ENCODE measurements at regions not wholly inside any gene's neighbourhood (a gene's known extent, or its start where the extent isn't known, plus 50 kb on each side); places are given as distances from the start of the nearest gene placed in this dataset.

GRCh38 chr1:34406833-34407539 lies 230.3 kb downstream of the C1orf94 start:
- TF ChIP-seq CTCF (IDR thresholded peaks at IDR 0.05; ENCODE audit: extremely low read depth in 1 of 2, insufficient read depth in 1 of 2, low read depth in 1 of 2, low read length in 2 of 2) (no peak), EZH2 (IDR thresholded peaks at IDR 0.05; ENCODE audit: borderline replicate concordance, low read depth, low read length, severe bottlenecking) (no peak), FOS (IDR thresholded peaks at IDR 0.05; ENCODE audit: borderline replicate concordance, insufficient read depth, low read length) (no peak)
- TF ChIP-seq, protein P1, sequence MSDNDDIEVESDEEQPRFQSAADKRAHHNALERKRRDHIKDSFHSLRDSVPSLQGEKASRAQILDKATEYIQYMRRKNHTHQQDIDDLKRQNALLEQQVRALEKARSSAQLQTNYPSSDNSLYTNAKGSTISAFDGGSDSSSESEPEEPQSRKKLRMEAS (IDR thresholded peaks at IDR 0.05; ENCODE audit: insufficient read depth, insufficient read length) = no peak

Data from endothelial cell of umbilical vein (primary cell).